ENCODE measurements at regions not wholly inside any gene's neighbourhood (a gene's known extent, or its start where the extent isn't known, plus 50 kb on each side); places are given as distances from the start of the nearest gene placed in this dataset.

DNA sequence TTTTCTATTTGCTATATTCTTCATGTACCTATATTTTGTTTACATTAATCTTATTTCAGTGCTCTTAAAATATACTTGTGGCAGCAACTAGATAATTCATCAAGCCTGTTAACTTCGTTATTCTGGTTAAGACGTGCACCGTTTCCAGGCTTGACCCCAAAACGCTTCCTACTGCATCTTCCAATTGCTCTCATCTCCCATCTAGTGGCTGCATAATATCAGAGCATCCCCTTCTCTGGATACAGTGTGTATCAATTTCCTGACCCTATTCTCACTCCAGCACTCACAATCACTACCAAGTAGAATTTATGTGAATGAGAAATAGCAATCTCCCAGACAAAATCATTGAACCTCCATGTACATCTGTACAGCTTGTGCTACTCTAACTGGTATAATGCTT is 1280.3 kb upstream of the B3GALT2 start:
- TF ChIP-seq, protein P1, sequence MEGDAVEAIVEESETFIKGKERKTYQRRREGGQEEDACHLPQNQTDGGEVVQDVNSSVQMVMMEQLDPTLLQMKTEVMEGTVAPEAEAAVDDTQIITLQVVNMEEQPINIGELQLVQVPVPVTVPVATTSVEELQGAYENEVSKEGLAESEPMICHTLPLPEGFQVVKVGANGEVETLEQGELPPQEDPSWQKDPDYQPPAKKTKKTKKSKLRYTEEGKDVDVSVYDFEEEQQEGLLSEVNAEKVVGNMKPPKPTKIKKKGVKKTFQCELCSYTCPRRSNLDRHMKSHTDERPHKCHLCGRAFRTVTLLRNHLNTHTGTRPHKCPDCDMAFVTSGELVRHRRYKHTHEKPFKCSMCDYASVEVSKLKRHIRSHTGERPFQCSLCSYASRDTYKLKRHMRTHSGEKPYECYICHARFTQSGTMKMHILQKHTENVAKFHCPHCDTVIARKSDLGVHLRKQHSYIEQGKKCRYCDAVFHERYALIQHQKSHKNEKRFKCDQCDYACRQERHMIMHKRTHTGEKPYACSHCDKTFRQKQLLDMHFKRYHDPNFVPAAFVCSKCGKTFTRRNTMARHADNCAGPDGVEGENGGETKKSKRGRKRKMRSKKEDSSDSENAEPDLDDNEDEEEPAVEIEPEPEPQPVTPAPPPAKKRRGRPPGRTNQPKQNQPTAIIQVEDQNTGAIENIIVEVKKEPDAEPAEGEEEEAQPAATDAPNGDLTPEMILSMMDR (IDR thresholded peaks at IDR 0.05 in 4 of 5, conservative IDR thresholded peaks at IDR 0.05 in 1 of 5) = no peak
- no peak for TF ChIP-seq POLR2A (IDR thresholded peaks at IDR 0.05)
